Vagina (tissue), 2 donors: ENCODE measurements at regions not wholly inside any gene's neighbourhood (a gene's known extent, or its start where the extent isn't known, plus 50 kb on each side); places are given as distances from the start of the nearest gene placed in this dataset.
A peak's percentile ranks its signal among the peaks of the same experiment; 100 is the strongest.

Experiments
- DNase-seq, 2 donors: peaks; one replicate each; pipeline ENCODE4 v3.0.0-alpha.2; 2017; ENCODE audit errors: extremely low spot score in 2 of 2
- H3K27ac ChIP-seq: fragments of 200-600 bp; sonication (generic); one replicate; pipeline ENCODE4 v1.5.1; 2019
- H3K27me3 ChIP-seq: fragments of 200-600 bp; sonication (generic); one replicate; pipeline ENCODE4 v1.5.1; 2019
- H3K36me3 ChIP-seq, 2 donors: fragments of 200-600 bp; sonication (generic); one replicate each; pipeline ENCODE4 v1.5.1; 2017 to 2019
- H3K4me1 ChIP-seq: fragments of 200-600 bp; sonication (generic); one replicate; pipeline ENCODE4 v1.5.1; 2019
- H3K4me3 ChIP-seq, 2 donors: fragments of 200-600 bp; sonication (generic); 1 replicate in 1 of 2; 2 replicates in 1 of 2; pipeline ENCODE4 v1.5.1; 2016 to 2019
- H3K9me3 ChIP-seq: fragments of 200-600 bp; sonication (generic); one replicate; pipeline ENCODE4 v1.5.1; 2019
- POLR2A ChIP-seq, 2 donors: fragments of 450-650 bp; IDR thresholded peaks; one replicate each; pipeline ENCODE4 v1.6.1; 2017; ENCODE audit warnings: antibody characterized with exemption in 2 of 2, mild to moderate bottlenecking in 2 of 2, moderate library complexity in 2 of 2
- POLR2AphosphoS5 ChIP-seq, 2 donors: sonication (generic); formaldehyde crosslinking; IDR thresholded peaks; one replicate each; pipeline ENCODE4 v1.9.0; 2017; ENCODE audit warnings: antibody characterized with exemption in 2 of 2, mild to moderate bottlenecking in 2 of 2, low read depth in 1 of 2; ENCODE audit not compliant: insufficient read depth in 1 of 2
- intact Hi-C: fragments of 100-400 bp; cut with DNase I; formaldehyde crosslinking; loops from one replicate; pipeline ENCODE4 v1.15.1; 2023
- TF ChIP-seq, protein P1 (sequence below), 3 experiments: fragments of 450-650 bp in 2 of 3; fragments of 200-600 bp in 1 of 3; sonication (generic) in 1 of 3; IDR thresholded peaks; one replicate each; pipeline ENCODE4 v1.5.1; 2017 to 2019; ENCODE audit warnings: antibody characterized with exemption in 3 of 3, mild to moderate bottlenecking in 2 of 3, moderate library complexity in 2 of 3

DNA sequence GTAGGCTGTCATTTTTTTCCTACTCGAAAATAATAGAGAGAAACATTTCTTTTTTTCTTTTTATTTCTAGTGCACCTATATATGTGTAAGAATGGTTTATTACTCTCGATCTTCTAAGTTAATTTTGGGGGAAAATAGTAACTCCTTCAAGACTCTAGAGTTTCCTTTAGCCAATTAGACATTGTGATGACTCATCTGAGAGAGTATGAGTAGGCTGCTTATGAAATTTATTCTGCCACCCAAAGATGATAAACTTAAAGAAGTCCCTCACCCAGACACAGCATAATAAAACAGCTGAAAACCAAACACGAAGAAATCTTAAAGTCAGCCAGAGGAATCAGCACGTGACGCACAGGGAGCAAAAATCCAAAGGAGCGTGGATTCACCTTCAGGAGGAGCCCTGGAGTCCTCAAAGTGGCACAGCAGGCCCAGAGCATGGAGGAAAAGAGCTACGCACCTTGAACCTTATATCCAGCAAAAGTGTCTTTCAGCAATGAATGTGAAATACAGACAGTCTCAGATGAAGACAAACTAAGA lies 81.9 kb downstream of the ERMARD start:
- intact Hi-C loops: loop anchor here (10.0 kb wide), 2 partner anchors 461 to 681 kb away; partner anchors contain the start of gene DLL1
- no peaks in the 10 kb centered on the region for H3K9me3 ChIP-seq
- H3K27me3 ChIP-seq: no peaks in the 10 kb centered on the region
- H3K36me3 ChIP-seq: no peaks in the 10 kb centered on the region
- no peak for DNase-seq
- no peak overlapping the region for H3K27ac ChIP-seq
- H3K4me3 ChIP-seq: no peak overlapping the region
- TF ChIP-seq, protein P1, sequence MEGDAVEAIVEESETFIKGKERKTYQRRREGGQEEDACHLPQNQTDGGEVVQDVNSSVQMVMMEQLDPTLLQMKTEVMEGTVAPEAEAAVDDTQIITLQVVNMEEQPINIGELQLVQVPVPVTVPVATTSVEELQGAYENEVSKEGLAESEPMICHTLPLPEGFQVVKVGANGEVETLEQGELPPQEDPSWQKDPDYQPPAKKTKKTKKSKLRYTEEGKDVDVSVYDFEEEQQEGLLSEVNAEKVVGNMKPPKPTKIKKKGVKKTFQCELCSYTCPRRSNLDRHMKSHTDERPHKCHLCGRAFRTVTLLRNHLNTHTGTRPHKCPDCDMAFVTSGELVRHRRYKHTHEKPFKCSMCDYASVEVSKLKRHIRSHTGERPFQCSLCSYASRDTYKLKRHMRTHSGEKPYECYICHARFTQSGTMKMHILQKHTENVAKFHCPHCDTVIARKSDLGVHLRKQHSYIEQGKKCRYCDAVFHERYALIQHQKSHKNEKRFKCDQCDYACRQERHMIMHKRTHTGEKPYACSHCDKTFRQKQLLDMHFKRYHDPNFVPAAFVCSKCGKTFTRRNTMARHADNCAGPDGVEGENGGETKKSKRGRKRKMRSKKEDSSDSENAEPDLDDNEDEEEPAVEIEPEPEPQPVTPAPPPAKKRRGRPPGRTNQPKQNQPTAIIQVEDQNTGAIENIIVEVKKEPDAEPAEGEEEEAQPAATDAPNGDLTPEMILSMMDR (IDR thresholded peaks at IDR 0.05): no peak
- TF ChIP-seq POLR2A (IDR thresholded peaks at IDR 0.05) (no peak), POLR2AphosphoS5 (IDR thresholded peaks at IDR 0.05; ENCODE audit: insufficient read depth in 1 of 2, low read depth in 1 of 2) (no peak)
- H3K4me1 ChIP-seq: peaks cover 7% of the 10 kb centered on the region

DNA sequence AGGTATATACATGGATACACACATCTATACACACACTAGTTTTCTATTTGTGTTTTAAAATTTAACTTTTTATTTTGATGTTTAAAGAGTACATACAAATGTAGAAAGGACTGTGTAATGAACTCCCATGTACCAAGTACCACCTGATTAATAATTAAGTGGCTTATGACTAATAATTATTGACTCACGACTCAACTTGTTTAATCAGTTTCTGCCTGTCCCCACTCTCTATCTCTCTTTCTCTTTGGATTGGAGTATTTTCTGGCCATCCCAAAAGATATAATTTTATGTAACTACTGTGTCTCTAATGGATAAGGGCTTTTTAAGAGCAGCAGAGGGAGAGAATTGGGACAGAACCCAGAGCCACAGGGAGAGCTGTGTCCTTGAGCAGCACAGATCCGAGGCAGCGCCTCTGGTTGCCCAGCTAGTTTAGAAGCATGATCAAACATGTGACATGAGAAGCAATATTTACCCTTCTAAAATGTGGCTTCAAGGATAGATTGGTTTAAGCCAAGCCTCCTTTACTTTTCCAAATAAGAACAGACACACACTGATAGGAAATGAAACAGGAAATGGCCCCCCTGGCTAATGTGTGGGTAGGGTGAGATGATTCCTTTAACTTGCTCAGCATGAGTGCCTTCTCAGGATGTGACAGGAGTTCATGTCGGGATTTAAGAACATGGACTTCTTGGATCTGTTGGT lies 81.0 kb downstream of the ERMARD start:
- Histone ChIP-seq H3K4me1 (peaks cover 7% of the 10 kb centered on the region), H3K27me3 (no peaks in the 10 kb centered on the region), H3K9me3 (no peaks in the 10 kb centered on the region), H3K36me3 (no peaks in the 10 kb centered on the region), H3K27ac (no peak overlapping the region), H3K4me3 (no peak overlapping the region)
- no peak for DNase-seq
- intact Hi-C loops: loop anchor here (10.0 kb wide), 2 partner anchors 462 to 682 kb away; partner anchors contain the start of gene DLL1
- TF ChIP-seq, protein P1 (IDR thresholded peaks at IDR 0.05): no peak
- TF ChIP-seq POLR2AphosphoS5 (IDR thresholded peaks at IDR 0.05; ENCODE audit: insufficient read depth in 1 of 2, low read depth in 1 of 2) (no peak), POLR2A (IDR thresholded peaks at IDR 0.05) (no peak)

DNA sequence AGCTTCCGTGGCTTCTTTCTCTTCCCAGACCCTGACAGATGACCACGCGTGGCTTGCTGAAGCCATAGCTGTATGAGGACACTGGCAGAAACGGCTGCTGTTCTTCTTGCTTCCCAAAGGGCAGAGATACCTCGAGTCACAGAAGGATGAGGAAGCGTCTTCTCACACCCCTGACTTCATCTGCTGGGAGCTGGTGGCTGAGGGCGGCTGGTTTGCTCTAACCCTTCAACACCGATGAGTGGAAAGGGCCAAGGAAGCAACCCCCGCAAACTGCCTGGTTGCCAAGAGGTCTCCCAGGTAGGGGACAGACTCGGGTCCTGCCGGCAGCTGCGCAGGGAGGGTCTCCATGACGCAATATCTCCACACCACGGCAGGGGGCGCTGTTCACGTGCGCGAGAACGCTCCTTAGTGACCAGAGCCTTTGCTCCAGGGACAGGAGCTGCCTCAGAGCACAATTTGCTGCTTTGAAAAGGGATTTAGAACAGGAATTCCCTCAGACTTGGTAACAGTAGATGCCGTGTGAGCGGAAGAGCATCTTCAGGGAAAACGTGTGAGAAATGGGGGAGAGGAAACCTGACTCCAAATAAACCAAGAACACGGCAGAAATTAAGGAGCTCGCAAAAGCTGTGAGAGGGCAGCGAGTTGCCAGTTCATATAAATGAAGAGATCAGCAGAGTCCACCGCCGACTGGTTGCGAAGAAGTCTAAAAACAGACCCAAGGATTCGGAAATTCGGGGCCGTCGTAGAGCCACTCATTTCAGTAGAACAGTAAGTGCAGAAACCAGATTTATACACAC lies 80.2 kb downstream of the ERMARD start:
- Histone ChIP-seq H3K27ac (no peak overlapping the region), H3K36me3 (no peaks in the 10 kb centered on the region), H3K4me1 (peaks cover 7% of the 10 kb centered on the region), H3K27me3 (no peaks in the 10 kb centered on the region), H3K4me3 (no peak overlapping the region), H3K9me3 (no peaks in the 10 kb centered on the region)
- intact Hi-C loops: loop anchor here (10.0 kb wide), 2 partner anchors 463 to 683 kb away; partner anchors contain the start of gene DLL1
- peak; percentile 88 to 95 for DNase-seq
- TF ChIP-seq, protein P1 (IDR thresholded peaks at IDR 0.05): peak; percentile 86 to 96 (median 93)
- TF ChIP-seq POLR2A (IDR thresholded peaks at IDR 0.05) (no peak), POLR2AphosphoS5 (IDR thresholded peaks at IDR 0.05; ENCODE audit: insufficient read depth in 1 of 2, low read depth in 1 of 2) (peak in 1 of 2 donors; percentile 31)
